Eye (tissue), 1 donor: ENCODE measurements at regions not wholly inside any gene's neighbourhood (a gene's known extent, or its start where the extent isn't known, plus 50 kb on each side); places are given as distances from the start of the nearest gene placed in this dataset.
A peak's percentile ranks its signal among the peaks of the same experiment; 100 is the strongest.

Source experiments
- DNase-seq: peaks from one replicate; pipeline ENCODE4 v3.0.0-alpha.2; 2015

DNA sequence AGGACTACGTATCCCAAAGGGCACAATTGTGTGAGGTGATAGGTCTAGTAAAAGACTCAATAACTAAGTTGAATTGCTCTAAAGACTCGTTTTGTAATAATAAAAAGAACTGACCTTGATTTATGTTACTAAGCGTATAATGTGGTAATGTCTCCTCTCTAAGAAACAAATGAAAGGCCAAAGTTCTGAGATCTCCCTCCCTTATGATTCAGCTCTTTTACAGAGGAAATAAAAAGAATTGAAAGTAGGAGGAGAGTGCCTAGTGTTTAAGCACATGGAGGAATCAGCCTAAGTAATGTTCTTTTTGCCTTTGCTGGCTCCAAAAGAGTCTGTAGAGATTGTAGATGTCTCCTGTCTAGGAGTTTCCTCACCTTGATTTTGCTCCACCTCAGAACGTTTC, 98.0 kb downstream of the ARL4A start:
- no peak for DNase-seq

DNA sequence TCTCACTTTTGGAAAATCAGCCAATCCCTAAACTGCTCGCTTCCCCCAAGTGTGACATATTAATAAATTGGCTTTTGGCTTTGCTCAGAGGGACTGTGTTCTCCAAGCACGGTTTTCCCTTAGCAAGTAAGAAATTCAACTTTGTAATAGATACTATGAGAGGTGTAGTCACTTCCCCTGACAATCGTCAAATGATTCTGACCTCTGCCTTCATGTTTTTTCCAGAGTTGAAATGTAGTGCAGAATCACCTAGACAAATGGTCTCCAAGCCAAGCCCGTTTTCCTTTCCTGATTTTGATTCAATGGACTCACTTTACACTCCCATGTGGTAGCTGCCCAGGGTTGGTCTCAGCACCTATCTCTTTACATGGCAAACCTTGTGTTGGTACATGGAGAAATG, 99.1 kb downstream of the ARL4A start:
- DNase-seq, result no peak

DNA sequence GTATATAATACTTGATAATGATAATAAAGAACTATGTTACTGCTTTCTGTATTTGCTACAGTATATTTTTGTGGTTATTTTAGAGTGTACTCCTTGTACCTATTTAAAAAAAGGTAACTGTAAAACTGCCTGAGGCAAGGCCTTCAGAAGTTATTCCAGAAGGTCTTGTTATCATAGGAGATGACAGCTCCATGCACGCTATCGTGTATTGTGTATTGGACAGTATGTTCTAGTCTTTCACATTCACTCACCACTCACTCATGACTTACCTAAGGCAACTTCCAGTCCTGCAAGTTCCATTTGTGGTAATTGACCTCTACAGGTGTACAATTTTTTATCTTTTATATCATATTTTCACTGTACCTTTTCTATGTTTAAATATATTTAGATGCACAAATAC, 100.7 kb downstream of the ARL4A start:
- DNase-seq, result no peak

DNA sequence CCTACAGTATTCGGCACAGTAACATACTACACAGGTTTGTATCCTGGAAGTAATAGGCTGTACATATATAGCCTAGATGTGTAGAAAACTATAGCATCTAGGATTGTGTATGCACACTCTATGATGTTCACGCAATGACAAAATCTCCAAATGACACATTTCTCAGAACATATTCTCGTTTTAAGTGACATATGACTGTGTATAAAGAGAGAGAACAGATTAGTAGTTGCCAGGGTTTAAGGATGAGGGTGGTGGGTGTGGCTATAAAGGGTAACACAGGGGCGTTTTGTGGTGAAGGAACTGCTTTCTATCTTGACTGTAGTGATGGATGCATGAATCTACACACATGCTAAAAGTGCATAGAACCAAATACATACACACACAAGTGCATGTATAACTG, 101.2 kb downstream of the ARL4A start:
- no peak for DNase-seq

DNA sequence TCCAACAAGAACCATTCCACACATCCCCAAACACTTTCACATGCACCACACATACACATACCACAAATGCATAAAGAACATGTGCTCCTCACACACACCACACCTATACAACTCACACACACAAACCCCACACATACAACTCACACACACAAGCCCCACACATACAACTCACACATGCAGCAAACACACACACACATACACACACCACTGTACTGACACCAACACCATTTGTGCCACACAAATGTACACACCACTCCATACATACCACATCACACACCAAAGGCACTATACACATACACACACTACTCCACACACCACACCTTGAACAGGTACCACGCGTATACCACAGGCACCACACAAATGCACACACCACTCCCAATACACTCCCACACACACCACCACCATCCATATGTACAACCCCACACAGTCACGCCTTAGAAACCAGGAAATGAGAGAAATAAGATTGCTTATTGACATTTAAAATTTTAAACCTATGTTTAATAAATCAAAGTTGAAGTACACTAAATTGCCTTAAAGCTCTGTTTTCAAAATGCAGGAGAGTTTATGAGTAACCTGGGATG, 107.4 kb downstream of the ARL4A start:
- DNase-seq, result no peak

DNA sequence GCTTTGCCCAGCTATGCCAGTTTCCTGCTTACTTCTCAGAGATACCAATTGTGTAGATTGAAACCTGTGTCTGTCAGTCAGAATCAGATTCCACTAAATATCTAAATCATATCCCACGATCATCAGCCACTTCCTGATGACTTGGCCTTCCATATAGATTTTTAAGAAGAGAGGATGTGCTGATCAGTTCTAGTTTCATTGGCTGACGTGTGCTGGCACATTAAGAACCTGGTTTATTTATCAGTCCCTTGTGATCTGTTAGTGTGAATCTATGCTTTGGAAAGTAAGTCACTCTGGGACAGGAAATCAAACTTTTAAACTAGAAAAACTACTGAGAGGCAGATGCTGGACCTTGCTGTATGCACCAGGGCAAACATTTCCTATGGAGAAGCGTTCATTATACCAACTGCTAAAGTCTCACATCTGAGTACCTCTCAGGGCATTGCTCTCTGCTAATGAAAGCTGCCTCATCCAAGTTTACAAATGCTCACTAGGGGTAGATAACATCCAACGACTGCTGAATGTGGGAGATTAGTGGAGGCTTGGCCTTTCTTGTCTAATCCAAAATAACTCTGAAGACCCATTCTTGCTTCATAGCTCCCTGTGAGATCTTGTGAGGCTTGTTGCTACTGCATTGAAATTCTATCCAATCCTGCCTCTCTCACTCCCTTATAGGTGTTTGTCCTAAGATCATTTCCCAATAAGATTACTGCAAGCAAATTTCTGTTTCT, 109.1 kb downstream of the ARL4A start:
- DNase-seq, result no peak

DNA sequence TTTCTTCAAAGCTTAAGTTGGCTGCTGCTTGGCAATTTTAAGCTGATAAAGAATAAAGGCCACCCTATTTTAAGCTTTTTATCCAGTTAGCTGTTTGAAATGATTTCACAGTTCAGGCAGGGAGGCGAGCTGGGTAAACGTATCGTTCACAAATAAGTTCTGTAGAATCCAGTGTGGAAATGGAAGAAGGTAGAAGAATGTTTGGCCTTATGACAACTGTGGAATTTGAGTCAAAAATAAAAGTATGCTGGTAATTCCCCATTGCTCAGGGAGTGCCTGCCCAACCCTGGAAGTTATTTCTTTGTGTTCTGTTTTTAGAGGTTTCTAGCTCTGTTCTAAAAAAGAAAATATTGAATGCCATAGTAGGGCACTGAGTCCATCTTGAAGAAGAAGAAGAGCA, 113.1 kb downstream of the ARL4A start:
- DNase-seq, result peak; percentile 14

DNA sequence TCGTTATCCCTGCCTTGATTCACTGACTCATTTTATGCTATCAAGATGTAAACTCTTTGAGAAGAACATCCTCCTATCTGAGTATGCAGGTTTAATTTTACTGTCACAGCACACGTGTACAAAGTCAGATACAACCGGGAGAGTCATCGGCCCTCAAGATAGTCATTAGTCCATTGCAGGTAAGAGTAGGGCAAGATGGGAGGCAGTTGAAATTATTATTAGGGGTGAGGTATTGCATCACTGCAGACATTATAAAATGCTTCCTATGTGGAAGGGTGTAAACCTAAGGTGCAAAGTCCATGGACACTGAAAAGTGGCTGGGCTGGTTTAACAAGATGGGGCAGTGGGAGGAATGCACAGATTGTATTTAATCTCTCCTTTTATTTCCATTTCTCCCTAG, 113.7 kb downstream of the ARL4A start:
- DNase-seq, result no peak

DNA sequence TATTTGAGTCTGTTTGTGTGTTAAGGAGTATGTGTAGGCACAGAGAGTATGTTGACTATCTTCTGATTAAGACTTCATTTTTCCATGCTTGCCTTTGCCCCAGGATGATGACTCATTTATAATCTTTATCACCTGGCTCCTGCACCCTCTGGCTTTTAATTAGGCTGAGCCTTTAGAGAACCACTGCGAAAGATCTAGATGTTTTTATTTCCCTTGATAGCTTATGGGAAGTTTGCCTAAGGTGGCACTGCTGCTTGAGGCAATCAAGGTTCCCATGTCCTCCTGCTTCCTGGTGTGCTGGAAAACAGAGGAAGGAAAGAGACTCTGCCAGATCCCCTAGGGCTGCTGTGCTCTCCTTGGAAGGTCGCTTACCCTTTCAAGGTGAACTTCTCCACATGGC, 114.6 kb downstream of the ARL4A start:
- DNase-seq, result no peak

DNA sequence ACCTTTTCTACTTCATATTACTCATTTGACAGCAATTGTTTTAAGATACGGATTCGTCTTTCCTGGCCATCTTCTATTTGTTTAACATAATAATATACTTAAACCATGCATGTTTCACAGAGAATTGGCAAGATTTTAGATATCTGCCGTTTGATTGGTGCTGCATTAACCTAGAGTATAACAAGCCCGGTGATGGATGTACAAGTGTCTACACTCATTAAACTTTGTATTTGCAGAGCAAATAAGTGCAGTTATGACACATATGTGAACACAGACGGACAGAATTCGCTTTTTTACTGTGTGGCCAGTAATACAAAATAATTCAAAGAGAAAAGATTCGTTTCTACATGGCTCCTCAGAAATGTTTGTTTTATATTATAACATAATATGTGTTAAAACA, 116.1 kb downstream of the ARL4A start:
- no peak for DNase-seq

DNA sequence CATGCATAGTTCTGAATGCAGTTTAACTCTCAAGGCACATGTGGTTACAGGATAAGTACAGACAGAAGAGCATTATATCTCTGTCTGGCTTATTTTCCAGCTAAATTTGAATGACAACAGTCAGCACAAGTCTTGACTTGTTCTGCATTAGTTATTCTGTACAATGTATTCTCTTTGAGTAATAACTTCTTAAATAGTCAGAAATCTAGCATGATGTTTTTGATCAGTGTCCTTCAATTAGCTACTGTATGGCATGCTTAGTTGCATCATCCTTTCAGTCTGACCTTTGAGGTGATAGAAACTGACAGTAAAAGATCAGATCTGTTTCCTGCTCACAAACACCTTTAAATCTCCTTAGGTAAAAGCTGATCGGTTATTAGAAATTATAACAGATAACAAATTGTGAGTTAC, 118.1 kb downstream of the ARL4A start:
- no peak for DNase-seq

DNA sequence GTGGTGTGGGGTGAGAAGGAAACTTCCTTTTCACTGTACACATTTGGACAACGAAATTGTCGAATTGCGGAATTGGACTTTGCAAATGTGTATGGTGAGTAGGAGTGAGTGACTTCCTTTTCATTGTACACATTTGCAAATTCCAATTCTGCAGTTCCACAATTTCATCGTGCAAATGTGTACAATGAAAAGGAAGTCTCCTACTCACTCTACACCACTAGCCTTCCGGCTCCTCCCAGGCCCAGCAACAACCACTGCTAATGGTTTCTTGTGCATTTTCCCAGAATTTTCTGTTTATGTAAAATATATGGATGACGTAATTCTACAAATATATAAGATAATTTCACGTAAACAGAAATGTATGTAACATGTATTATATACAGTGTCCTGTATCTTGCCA, 118.5 kb downstream of the ARL4A start:
- no peak for DNase-seq

DNA sequence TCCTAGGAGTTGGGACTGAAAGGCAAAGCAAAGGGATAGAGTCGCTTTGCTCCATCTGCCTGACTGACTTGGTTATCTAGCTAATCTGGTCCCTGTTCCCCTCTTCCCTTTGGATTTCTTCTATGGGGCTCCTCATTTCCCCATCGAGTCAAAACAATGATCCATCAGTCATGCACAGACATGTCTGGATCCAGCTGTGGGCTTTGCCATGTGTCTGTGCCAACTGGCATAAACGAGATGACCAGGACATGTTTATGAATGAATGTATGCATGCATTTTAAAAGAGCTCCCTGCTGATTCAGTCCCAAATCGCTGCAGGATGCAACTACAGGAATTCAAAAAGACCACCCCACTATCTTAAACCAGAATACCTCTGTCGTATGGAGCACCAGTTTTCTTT, 122.0 kb downstream of the ARL4A start:
- no peak for DNase-seq

DNA sequence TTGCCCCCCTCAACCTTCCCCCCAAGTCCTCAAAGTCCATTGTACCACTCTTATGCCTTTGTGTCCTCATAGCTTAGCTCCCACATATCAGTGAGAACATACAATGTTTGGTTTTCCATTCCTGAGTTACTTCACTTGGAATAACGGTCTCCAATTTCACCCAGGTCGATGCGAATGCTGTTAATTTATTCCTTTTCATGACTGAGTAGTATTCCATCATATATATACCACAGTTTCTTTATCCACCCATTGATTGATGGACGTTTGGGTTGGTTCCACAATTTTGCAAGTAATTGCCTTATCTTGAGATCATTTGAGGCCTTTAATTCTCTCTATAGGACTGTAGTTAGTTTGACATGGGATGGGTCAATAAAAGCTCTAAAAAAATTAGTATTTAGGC, 124.7 kb downstream of the ARL4A start:
- DNase-seq, result no peak

DNA sequence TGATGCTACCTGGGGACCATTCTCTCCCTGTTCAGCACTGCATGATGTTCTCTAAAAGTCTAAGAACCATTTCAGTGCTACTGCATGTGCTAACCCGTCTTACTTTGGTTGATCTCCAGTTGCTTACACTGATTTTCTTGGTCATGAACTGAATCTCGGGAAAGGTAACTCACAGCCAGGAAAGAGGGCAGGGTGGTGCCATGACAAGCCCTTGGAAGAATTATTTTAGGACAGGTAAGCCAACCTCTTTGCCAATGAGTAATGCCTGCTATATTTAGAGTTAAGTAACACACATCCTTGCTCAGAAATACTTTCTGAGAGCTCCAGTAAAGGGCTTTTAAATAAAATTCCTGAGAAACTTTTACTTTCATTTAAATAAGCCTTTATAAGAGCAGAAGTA, 126.7 kb downstream of the ARL4A start:
- DNase-seq, result no peak

DNA sequence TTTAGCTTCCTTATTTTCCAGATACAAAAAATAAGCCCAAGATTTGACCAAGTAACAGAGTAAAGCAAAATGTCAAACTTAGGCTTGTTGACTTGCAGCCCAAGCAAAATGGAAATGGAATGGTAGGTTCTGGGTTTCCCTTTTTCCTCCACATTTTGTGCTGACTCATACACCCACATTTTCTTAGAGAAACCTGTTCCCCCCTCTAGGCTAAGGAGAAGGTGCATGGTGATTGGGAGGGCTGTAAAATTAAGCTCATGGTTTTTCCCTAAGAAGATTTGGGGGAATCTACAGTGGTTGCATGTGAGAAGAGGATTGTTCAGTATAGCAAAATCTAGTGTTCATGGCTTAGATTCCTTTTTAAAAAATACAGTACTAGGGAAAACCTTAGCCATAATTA, 127.4 kb downstream of the ARL4A start:
- DNase-seq, result no peak

DNA sequence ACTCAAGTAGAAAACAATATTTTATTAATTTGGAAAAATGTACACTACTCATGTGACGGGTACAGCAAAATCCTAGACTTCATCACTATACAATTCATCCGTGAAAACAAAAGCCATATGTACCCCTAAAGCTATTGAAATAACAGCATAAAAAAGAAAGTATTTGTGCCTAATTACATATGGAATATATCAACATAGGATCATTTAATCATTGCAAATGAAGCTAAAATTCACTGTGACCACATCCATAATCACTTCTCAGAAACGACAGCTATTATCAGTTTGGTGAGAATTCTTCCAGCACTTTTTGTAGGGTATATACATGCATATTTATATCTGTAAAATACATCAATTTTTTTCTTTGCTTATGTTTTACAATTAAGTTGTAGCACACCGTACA, 128.0 kb downstream of the ARL4A start:
- DNase-seq, result no peak

DNA sequence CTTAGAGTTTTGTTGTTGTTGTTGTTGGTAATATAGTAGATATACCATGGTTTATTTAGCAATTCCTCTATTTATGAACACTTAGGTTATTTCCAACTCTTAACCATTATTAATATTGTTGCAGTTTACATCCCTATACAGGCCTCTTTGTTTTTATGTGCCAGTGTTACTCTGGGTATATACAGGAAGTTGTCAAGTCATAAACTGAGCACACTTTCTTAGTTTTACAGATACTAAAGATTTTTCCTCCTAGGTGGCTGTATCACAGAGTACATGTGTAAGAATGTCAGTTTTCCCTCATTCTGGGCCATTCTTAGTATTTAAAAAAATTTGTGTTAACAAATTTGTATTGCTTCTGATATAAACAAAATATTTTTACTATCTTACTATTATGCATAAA, 128.4 kb downstream of the ARL4A start:
- DNase-seq, result no peak

DNA sequence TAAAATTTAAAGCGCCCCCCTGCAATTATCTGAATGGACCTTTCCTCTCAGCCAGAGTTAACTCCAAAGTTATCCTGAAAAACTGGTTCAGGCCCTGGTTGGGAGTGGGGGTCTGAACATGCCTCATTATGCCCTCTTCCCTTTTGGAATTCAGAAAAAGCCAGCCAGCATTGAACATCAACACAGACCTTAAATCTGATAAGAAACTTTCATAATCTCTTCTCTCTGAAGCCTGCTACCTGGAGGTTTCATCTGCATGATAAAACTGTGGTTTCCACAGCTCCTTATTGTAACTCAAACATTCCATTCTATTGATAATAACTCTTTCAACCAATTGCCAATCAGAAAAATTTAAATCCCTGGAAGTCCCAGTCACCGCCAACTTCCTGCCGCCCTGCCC, 133.3 kb downstream of the ARL4A start:
- DNase-seq, result no peak

DNA sequence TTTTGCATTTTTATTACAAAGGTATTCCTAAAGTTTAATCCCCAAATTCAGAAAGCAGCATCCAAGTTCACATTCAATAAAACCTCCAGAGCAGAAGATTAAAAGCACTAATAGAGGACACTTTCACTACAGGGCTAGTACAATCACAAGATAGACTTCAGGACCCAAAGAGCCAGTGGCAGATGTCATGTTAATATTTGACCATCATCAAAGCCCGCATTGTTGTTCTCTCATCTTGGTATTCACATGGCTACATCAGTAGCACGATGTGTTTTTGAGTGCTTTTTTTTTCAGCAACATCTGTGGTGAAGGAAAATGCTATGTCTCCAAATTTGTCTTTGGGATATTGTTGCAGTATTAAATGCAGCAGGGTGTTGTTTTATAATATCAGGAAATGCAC, 134.3 kb downstream of the ARL4A start:
- no peak for DNase-seq

DNA sequence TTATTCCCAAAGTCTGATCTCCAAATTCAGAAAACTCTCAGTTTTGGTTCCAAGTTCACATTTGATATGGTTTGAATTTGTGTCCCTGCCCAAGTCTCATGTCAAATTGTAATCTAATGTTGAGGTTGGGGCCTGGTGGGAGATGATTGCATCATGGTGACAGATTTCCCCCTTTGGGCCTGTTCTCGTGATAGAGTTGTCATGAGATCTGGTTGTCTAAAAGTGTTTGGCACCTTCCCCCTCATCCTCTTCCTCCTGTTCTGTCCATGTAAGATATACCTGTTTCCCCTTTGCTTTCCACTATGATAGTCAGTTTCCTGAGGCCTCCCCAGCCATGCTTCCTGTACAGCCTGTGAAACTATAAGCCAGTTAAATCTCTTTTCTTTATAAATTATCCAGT, 138.6 kb downstream of the ARL4A start:
- DNase-seq, result no peak

DNA sequence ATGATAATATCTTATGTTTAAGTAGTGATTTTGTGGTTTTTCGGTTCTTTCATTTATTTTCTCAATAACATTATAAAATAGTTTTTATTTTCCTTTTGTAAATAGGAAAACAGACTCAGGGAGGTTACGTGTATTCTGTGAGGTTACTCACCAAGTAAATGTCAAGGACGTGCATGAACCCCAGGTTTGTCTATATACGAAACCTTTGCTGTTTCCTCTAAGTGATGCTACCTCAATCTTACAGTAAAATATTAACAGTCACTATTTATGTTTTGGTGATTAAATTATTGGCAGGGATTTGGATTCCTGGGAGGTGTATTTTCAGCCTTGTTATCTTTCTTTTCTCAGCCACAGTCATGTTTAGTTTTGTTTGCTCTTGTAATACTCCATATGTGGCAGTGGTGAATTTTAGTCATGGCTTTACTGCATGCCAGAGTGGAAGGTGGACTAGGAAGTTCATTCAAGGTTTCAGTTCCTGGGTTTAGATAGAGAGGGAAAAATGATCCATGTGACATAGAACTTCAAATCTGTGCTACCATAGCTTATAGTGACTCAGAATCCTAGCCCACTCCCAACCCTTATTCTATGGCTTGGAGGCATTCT, 139.9 kb downstream of the ARL4A start:
- DNase-seq, result no peak

DNA sequence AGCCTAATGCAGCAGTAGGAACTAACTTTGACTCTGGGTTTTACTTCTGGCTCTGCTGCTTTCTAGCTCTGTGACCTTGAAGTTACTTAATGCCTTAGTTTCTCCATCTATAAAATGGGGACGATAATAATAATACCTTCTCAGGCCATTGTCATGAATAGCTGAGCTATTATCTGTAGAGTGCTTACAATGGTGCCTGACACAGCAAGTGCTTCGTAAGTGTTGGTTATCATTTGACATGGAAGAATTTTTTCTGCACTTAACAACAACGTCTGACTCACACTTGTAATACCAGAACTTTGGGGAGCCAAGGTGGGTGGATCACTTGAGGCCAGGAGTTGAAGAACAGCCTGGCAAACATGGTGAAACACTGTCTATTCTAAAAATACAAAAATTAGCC, 140.5 kb downstream of the ARL4A start:
- DNase-seq, result no peak

DNA sequence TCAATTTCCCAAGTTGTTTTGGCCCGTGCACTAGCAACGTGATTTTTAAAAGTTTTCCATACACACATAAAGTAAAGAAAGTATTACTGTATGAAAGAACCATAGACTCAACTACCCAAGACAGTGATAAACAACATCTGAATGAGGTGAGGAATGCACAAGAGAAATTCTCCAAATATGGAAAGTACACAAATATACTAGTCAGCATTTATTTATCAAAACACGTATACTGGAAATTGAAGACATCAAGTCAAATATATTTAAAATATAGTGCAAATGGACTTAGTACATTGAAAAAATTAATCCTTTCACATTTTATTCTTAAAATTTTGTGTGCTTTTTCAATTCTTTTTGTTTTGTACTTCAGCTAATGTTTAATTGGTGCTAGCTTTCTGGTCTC, 143.6 kb downstream of the ARL4A start:
- DNase-seq, result no peak

DNA sequence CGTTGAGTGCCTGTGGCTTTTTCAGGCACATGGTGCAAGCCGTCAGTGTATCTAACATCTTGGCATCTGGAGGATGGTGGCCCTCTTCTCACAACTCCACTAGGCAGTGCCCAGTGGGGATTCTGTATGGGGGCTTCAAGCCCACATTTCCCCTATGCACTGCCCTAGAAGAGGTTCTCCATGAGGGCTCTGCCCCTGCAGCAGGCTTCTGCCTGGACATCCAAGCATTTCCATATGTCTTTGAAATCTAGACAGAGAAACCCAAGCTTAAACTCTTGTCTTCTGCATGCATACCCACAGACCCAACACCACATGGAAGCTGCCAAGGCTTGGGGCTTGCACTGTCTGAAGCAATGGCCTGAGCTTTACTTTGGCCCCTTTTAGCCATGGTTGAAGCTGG, 146.4 kb downstream of the ARL4A start:
- DNase-seq, result no peak
